ENCODE measurements at regions not wholly inside any gene's neighbourhood (a gene's known extent, or its start where the extent isn't known, plus 50 kb on each side); places are given as distances from the start of the nearest gene placed in this dataset.

GRCh38 chr14:27410981-27411380, 813.1 kb upstream of the NOVA1 start:
- no peaks in the 10 kb centered on the region for H3K9me1 ChIP-seq (ENCODE audit: insufficient read depth, low read length)
- no peak for ATAC-seq (ENCODE audit: low read depth)
- no peak overlapping the region for H3K4ac ChIP-seq (ENCODE audit: low read depth, low read length)
- no peak overlapping the region for H3K18ac ChIP-seq (ENCODE audit: low read depth, low read length)
- POLR2A ChIA-PET (ENCODE audit: unreplicated experiment) = no interaction called here
- H2AFZ ChIP-seq (replicated peaks; ENCODE audit: low read length, poor library complexity) = no peak overlapping the region
- 0 out of 2 replicates have a peak, but pooled peaks cover 5% of the 10 kb centered on the region for H3K9me3 ChIP-seq (ENCODE audit: control insufficient read depth, insufficient read depth, low read length)
- H3K56ac ChIP-seq (ENCODE audit: extremely low read depth, insufficient read depth, low read length) = no peak overlapping the region
- no peak overlapping the region for H3K4me2 ChIP-seq (ENCODE audit: low read depth, low read length)
- no peak overlapping the region for H4K5ac ChIP-seq (ENCODE audit: low read depth, low read length)
- no peak overlapping the region for H3K14ac ChIP-seq (replicated peaks; ENCODE audit: low read depth, low read length)
- no peak overlapping the region for H3K23ac ChIP-seq (ENCODE audit: low read depth, low read length)
- no peak overlapping the region for H3K27ac ChIP-seq (ENCODE audit: insufficient read depth, low read length)
- no peak overlapping the region for H2AK5ac ChIP-seq (ENCODE audit: low read depth, low read length)
- in situ Hi-C loops (cut with MboI; ENCODE audit: low sequenced_read_pairs) (no loop called here), dilution Hi-C loops (cut with HindIII; ENCODE audit: low sequenced_read_pairs, unreplicated experiment) (no loop called here), intact Hi-C loops (cut with micrococcal nuclease) (no loop called here)
- no peaks in the 10 kb centered on the region for H4K20me1 ChIP-seq (ENCODE audit: insufficient read depth, low read length)
- no peak overlapping the region for H4K91ac ChIP-seq (ENCODE audit: insufficient read depth, low read depth, low read length)
- CTCF ChIA-PET = no interaction called here
- H2BK15ac ChIP-seq (ENCODE audit: low read depth, low read length) = no peak overlapping the region
- no peak for DNase-seq
- H3K27me3 ChIP-seq (ENCODE audit: control insufficient read depth, insufficient read depth, low read length) = no peaks in the 10 kb centered on the region
- no peak overlapping the region for H2BK120ac ChIP-seq (ENCODE audit: low read depth, low read length)
- no peak overlapping the region for H4K8ac ChIP-seq (ENCODE audit: low read depth in 2 of 2, low read length in 2 of 2)
- H2AK9ac ChIP-seq (replicated peaks; ENCODE audit: low read depth, low read length, poor library complexity) = no peak overlapping the region
- no peak overlapping the region for H2BK5ac ChIP-seq (ENCODE audit: low read depth, low read length, poor library complexity, severe bottlenecking)
- no CpG with 5 or more reads among the region's 1 CpG for WGBS, 2 experiments (ENCODE audit: extremely low coverage in 2 of 2, insufficient read length in 1 of 2)
- H3K4me3 ChIP-seq (ENCODE audit: insufficient read depth, low read depth, low read length) = no peak overlapping the region
- H3K4me1 ChIP-seq (ENCODE audit: control insufficient read depth, insufficient read depth, low read length) = no peaks in the 10 kb centered on the region
- no peaks in the 10 kb centered on the region for H3K36me3 ChIP-seq (ENCODE audit: control insufficient read depth, insufficient read depth, low read length)
- TF ChIP-seq CEBPB (IDR thresholded peaks at IDR 0.05; ENCODE audit: low read depth, low read length) = no peak
- TF ChIP-seq SMC3 (IDR thresholded peaks at IDR 0.05; ENCODE audit: low read depth, low read length) = no peak
- TF ChIP-seq RAD21 (IDR thresholded peaks at IDR 0.05; ENCODE audit: low read length) = no peak
- TF ChIP-seq MAFK (IDR thresholded peaks at IDR 0.05; ENCODE audit: low read depth, low read length) = no peak
- TF ChIP-seq POLR2A (IDR thresholded peaks at IDR 0.05; ENCODE audit: low read depth, low read length) = no peak
- TF ChIP-seq NFE2L2 (IDR thresholded peaks at IDR 0.05; ENCODE audit: low read depth, low read length) = no peak
- no peak for TF ChIP-seq ELK1 (IDR thresholded peaks at IDR 0.05; ENCODE audit: borderline replicate concordance, low read depth, low read length)
- TF ChIP-seq FOS (IDR thresholded peaks at IDR 0.05; ENCODE audit: low read depth, low read length) = no peak
- H2BK20ac ChIP-seq (ENCODE audit: low read depth, low read length) = no peak overlapping the region
- H3K79me1 ChIP-seq (ENCODE audit: low read depth in 1 of 2, low read length in 2 of 2) = no peaks in the 10 kb centered on the region
- BruUV-seq (replicated peaks) = no TSS peak
- H3K9ac ChIP-seq (ENCODE audit: low read depth, low read length) = no peak overlapping the region

All from IMR-90 (cell line).